AG09319 (cell line): ENCODE measurements at regions not wholly inside any gene's neighbourhood (a gene's known extent, or its start where the extent isn't known, plus 50 kb on each side); places are given as distances from the start of the nearest gene placed in this dataset.

ENCODE experiments used
- DNase-seq: peaks from one replicate; pipeline ENCODE4 v3.0.0-alpha.2; 2010; ENCODE audit warnings: low read depth; ENCODE audit errors: extremely low read depth
- TF ChIP-seq, protein P1 (sequence below): IDR thresholded peaks from 2 replicates; pipeline ENCODE4 v1.5.1; 2011; ENCODE audit warnings: low read depth, mild to moderate bottlenecking, inconsistent platforms, low read length, moderate library complexity

DNA sequence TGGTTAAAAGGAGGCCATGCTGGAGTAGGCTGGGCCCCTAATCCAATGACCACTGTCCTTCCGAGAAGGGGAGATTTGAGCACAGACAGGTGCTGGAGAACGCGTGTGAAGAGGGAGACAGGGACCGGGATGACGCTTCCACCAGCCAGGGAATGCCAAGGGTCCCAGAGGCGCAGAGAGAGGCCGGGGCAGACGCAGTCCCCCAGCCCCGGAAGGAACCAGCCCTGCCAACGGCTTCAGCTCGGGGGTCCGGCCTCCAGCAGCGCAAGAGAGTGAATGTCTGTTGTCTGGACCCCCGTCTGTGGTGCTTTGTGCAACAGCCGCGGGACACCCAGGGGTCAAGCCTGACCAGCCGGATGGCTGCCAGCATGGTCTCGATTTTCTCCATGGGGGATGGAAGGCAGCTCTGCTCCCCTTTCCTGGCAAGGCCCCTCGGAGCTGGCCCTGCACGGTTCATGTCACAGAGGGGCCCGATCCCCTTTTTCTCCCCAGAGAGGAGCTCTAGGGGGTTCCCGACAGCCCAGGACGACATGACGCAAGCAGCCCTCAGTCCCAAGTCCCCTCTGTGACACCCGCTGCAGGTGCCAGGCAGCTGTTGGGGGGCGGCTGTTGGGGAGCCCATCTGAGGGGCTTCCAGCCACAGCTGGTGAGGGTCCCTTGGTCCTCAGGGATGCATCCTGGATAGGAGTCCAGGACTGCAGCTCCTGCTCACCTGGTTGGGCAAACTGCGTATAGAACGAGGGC, 73.5 kb downstream of the SIK1 start:
- DNase-seq, result no peak
- TF ChIP-seq, protein P1, sequence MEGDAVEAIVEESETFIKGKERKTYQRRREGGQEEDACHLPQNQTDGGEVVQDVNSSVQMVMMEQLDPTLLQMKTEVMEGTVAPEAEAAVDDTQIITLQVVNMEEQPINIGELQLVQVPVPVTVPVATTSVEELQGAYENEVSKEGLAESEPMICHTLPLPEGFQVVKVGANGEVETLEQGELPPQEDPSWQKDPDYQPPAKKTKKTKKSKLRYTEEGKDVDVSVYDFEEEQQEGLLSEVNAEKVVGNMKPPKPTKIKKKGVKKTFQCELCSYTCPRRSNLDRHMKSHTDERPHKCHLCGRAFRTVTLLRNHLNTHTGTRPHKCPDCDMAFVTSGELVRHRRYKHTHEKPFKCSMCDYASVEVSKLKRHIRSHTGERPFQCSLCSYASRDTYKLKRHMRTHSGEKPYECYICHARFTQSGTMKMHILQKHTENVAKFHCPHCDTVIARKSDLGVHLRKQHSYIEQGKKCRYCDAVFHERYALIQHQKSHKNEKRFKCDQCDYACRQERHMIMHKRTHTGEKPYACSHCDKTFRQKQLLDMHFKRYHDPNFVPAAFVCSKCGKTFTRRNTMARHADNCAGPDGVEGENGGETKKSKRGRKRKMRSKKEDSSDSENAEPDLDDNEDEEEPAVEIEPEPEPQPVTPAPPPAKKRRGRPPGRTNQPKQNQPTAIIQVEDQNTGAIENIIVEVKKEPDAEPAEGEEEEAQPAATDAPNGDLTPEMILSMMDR, result no peak

DNA sequence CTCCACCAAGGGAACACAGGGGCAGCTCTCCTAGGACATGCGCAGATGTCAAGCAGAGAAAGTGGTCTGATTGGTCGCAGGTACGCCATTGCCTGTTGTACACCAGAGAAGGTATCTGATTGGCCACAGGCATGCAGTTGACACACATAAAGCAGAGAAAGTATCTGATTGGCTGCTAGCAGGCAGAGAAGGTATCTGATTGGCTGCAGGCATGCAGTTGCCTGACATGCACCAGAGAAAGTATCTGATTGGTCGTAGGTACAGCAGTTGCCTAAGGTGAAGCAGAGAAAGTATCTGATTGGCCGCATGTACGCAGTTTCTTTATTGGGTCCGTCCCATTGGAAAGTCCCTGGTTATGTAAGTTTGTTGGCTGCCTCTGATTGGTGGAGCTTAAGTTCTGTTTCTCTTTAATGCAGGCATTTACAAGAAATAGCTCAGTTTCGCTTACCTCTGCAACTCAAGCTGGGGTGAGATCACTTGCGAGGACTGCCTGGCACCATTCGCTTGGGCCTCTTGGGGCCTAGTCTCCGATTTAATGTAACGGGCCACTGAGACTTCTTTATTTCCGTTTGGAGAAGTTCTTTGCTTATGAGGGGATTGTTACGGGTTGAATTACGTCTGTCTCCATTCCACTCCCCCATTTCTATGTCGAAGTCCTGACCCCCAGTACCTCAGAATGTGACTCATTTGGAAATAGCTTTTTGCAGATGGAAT, 74.2 kb downstream of the SIK1 start:
- TF ChIP-seq, protein P1, result no peak
- no peak for DNase-seq

DNA sequence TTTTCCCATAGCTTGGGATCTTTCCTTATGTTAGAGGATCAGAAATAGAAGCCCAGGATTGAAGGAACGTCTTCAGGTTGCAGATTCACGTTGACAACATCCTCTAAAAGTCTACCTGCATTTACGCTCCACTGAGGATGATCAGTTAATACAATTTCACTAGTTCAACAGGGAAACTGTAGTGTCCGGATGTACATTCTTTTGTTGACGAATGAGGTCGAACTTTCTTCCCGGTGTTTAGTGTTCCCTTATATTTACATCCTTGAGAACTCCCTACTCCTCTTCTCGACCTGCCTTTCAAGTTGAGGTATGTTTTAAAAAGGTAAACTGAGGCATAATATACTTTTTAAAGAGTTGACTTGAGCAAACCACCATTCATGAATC, 74.8 kb downstream of the SIK1 start:
- no peak for DNase-seq
- TF ChIP-seq, protein P1, result no peak

DNA sequence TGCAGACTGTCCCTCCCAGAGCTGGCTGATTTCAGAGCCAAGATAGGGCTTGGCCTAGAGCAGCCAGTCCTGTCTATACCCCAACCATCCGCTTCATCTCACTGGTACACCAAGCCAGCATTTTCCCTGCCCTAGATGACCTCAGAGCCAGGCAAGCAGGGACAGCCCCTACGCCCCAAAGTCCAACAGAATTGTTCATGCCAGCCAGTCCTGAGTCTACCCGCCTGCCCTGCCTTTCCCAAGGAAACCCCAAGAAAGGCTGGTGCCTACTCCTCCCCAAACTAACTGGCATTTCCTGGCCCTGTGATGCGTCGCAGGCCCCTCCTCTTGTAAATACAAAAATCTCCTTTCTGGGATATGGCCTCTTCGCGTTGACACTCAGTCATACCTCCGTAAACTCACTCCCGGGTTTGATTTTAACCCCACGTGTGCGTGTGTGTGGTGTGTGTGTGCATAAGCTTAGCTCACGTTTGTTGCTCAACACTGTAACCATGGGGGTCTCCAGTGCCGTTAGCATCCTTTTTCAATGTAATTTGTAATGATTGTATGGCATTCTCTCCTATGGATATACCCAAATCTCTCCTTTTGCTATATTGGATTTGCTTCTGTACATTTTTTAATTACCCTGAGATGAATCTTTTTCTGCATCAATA, 75.3 kb downstream of the SIK1 start:
- TF ChIP-seq, protein P1, result no peak
- DNase-seq, result no peak

DNA sequence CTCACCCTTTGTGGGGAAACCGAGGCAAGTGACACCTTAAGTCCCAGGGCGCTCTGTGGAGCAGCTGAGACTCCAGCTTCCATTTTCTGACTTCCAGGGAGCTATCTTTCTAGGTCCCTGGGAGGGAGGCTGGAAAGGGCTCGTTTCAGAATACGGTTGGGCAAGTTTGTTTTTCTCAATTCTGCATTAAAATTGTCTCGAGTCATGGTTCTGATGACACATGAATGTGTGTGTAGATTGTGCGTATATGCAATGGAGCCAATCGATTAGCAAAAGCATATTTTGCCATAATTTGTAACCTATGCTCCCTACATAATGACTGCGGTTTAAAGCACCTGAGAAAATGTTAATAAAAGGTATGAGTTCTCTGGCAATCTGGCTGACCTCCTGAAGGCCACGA, 77.3 kb downstream of the SIK1 start:
- no peak for DNase-seq
- TF ChIP-seq, protein P1, result no peak

DNA sequence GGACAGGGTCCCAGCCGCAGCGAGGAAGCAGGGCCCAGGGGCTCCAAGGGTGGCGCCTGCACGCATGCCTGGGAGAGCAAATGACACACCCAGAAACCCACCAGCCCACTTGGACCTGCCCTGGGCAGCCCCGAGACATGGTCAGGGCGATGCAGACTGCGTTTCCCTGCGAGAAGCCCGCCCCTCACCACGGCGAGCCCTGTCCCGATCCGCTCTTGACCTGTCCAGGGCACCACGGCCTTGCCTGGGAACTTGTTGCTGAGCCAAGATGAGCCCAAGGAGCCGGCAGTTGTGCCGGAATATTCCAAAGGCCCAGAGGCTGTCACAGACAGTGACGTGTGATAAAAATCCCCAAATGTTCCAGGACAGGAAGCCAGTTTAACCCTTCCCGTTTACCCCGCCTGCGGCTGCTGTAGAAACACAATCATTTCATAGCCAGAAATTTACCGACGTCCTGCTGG, 78.1 kb downstream of the SIK1 start:
- TF ChIP-seq, protein P1, result no peak
- DNase-seq, result no peak
